Tibial artery (tissue), 4 donors: ENCODE measurements at regions not wholly inside any gene's neighbourhood (a gene's known extent, or its start where the extent isn't known, plus 50 kb on each side); places are given as distances from the start of the nearest gene placed in this dataset.

Source experiments
- DNase-seq, 2 donors: peaks; one replicate each; pipeline ENCODE4 v3.0.0-alpha.2; 2019
- H3K27ac ChIP-seq, 2 donors: fragments of 200-600 bp; sonication (generic) in 1 of 2; 1 replicate in 1 of 2; 2 replicates in 1 of 2; pipeline ENCODE4 v1.5.1; 2018 to 2019; ENCODE audit warnings: mild to moderate bottlenecking in 1 of 2
- H3K27me3 ChIP-seq, 2 donors: fragments of 200-600 bp; sonication (generic) in 1 of 2; one replicate each; pipeline versions ENCODE4 v1.5.1 to v1.6.0; 2016 to 2019
- H3K36me3 ChIP-seq, 3 donors: fragments of 200-600 bp; sonication (generic) in 2 of 3; one replicate each; pipeline ENCODE4 v1.5.1; 2016 to 2019; ENCODE audit warnings: mild to moderate bottlenecking in 2 of 3
- H3K4me1 ChIP-seq, 4 donors: fragments of 200-600 bp; sonication (generic) in 2 of 4; 1 replicate in 3 of 4; 2 replicates in 1 of 4; pipeline ENCODE4 v1.5.1; 2016 to 2019
- H3K4me3 ChIP-seq, 2 donors: fragments of 200-600 bp; sonication (generic) in 1 of 2; 1 replicate in 1 of 2; 2 replicates in 1 of 2; pipeline ENCODE4 v1.5.1; 2018 to 2019; ENCODE audit warnings: mild to moderate bottlenecking in 2 of 2
- H3K9me3 ChIP-seq, 3 donors: fragments of 200-600 bp; sonication (generic) in 1 of 3; one replicate each; pipeline ENCODE4 v1.5.1; 2016 to 2019
- intact Hi-C: fragments of 100-400 bp; cut with DNase I; formaldehyde crosslinking; loops from one replicate; pipeline ENCODE4 v1.15.0; 2023; ENCODE audit warnings: low total_unique reads
- TF ChIP-seq, protein P1 (sequence below), 2 experiments: fragments of 200-600 bp in 1 of 2; fragments of 450-650 bp in 1 of 2; IDR thresholded peaks; one replicate each; pipeline ENCODE4 v1.5.1; 2017 to 2019; ENCODE audit warnings: antibody characterized with exemption in 2 of 2, mild to moderate bottlenecking in 1 of 2, moderate library complexity in 1 of 2

DNA sequence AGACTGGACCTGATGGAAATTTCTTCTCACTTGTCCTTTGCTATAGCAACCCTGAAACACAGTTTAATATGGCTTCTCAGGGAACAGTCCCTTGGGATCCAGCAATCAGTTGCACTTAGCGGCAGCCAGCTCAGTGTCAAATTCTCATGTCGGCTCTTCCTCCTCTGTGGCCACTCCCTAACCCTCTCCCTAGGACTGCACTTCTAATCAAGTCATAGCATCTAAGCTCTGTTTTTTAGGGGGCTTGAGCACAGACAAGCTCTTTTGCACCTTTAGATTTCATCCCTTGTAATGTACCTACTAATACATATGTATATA is 250.5 kb upstream of the TLE3 start:
- TF ChIP-seq, protein P1, sequence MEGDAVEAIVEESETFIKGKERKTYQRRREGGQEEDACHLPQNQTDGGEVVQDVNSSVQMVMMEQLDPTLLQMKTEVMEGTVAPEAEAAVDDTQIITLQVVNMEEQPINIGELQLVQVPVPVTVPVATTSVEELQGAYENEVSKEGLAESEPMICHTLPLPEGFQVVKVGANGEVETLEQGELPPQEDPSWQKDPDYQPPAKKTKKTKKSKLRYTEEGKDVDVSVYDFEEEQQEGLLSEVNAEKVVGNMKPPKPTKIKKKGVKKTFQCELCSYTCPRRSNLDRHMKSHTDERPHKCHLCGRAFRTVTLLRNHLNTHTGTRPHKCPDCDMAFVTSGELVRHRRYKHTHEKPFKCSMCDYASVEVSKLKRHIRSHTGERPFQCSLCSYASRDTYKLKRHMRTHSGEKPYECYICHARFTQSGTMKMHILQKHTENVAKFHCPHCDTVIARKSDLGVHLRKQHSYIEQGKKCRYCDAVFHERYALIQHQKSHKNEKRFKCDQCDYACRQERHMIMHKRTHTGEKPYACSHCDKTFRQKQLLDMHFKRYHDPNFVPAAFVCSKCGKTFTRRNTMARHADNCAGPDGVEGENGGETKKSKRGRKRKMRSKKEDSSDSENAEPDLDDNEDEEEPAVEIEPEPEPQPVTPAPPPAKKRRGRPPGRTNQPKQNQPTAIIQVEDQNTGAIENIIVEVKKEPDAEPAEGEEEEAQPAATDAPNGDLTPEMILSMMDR (IDR thresholded peaks at IDR 0.05): no peak
- Histone ChIP-seq H3K4me3 (no peak overlapping the region), H3K4me1 (no peaks in the 10 kb centered on the region), H3K27me3 (peaks cover 0 to 6% of the 10 kb centered on the region in 2 donors), H3K36me3 (no peaks in the 10 kb centered on the region), H3K27ac (no peak overlapping the region), H3K9me3 (no peaks in the 10 kb centered on the region)
- DNase-seq: no peak
- intact Hi-C loops: no loop called here

DNA sequence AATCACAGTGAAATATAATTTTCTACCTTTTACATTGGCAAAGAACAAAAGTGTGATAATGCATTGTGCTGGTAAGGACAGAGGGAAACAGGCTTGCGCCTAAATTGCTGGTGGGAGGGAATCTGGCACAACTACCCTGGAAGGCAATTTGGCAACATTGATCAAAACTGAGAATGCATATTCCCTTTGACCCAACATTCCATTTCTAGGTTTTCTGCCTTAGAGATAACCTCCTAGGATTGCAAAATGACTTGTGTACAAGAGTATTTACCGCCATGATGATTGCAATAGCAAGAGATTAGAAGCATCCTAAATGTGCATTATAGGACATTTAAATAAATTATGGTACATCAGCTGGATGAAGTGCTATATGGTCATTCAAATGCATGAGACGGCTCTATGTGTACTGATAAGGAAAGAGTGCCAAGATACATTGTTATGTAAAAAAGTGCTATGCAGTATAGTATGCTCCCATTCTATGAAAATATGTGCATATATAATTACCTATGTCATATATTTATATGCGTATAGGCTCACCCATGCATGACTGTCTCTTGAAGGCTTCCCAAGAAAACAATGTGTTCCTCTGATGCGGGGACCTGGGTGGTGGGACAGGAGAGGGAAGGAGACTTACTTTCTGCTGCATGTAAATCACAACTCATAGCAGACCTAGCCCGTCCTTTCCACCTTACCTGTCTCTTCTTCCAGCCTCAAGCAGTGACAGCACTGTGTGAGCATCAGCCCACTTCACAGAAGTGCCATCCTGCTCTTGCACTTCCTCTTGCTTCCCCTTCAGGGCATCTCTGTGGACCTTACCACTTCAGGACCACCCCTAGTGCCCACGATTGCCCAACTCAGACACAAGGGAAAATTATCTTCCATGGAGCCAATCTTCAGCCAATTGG is 249.9 kb upstream of the TLE3 start:
- Histone ChIP-seq H3K36me3 (no peaks in the 10 kb centered on the region), H3K4me3 (no peak overlapping the region), H3K4me1 (no peaks in the 10 kb centered on the region), H3K27me3 (peaks cover 0 to 6% of the 10 kb centered on the region in 2 donors), H3K27ac (no peak overlapping the region), H3K9me3 (no peaks in the 10 kb centered on the region)
- TF ChIP-seq, protein P1 (IDR thresholded peaks at IDR 0.05): no peak
- intact Hi-C loops: no loop called here
- no peak for DNase-seq

DNA sequence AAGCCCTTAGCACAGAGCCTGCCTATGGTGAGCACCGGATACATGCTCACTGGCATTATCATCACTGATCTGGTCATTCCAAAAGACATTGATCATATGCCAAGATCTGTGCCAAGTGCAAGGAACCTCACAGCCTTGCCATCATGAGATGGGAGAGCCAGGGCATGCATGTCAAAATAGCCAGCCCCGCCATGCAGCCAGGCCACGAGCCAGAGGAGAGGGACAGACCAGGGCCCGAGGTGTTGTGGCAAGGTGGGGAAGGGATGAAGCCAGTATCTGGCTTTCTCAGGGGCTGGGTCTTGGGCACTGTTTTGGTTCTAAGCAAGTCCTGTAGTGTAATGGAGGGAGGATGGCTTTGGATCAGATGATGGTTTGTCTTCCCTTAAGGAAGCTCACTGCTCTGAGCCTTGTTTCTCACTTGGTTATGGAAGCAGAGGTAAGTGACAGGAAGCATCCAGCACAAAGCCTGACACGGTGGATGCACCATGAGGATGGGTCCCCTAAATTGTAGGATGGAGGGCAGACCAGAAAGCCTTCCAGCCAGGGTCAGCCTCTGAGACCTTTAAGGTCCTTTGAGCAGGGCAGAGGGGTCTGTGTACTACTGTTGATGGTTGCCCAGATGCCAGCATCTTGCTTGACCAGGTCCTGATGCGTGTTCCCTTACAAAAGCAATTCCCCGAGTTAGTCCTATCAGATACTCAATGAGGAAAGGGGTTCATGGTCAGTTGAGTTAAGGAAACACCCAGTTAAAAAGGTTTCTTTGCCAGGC is 247.7 kb upstream of the TLE3 start:
- Histone ChIP-seq H3K36me3 (no peaks in the 10 kb centered on the region), H3K9me3 (no peaks in the 10 kb centered on the region), H3K27me3 (peaks cover 0 to 6% of the 10 kb centered on the region in 2 donors), H3K4me3 (no peak overlapping the region), H3K27ac (no peak overlapping the region), H3K4me1 (no peaks in the 10 kb centered on the region)
- intact Hi-C loops: no loop called here
- TF ChIP-seq, protein P1 (IDR thresholded peaks at IDR 0.05): no peak
- DNase-seq: no peak

- no peak overlapping the region for H3K27ac ChIP-seq
- no peak for DNase-seq
- TF ChIP-seq, protein P1 (IDR thresholded peaks at IDR 0.05): no peak
Observed at GRCh38 chr15:70344666-70345065, 246.9 kb upstream of the TLE3 start.

DNA sequence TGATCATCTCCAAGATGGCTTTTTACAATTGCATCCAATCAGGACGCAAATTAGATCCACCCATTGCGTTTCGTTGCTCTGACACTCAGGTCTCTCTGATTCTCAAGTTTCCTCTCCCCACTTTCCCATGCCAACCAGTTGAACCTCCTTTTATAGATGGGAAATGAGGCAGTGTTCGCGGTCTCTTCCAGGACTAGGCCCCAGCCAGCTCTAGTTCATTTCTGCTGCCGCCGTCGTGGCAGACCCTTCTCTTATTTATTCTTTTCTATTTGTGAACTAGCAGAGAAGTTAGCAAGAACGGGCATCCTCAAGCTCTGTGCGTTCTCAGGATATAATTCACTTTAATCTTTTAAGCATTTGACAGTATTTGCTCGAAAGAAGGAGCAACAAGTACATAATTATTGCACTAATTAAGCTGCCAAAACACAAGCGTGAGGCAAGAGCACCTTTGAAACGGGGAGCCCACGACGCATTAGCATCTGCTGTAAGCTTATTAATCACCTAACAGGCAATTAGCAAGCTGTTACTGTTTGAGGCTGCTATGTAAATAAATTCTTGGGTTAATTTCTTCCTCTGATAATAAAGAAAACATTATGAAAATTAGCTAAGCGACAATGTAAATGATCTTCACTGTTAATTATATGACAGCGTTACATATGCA is 246.4 kb upstream of the TLE3 start:
- no peaks in the 10 kb centered on the region for H3K36me3 ChIP-seq
- H3K27ac ChIP-seq: no peak overlapping the region
- H3K4me1 ChIP-seq: no peaks in the 10 kb centered on the region
- DNase-seq: no peak
- H3K9me3 ChIP-seq: no peaks in the 10 kb centered on the region
- intact Hi-C loops: no loop called here
- TF ChIP-seq, protein P1 (IDR thresholded peaks at IDR 0.05): no peak
- H3K27me3 ChIP-seq: peaks cover 0 to under 1% of the 10 kb centered on the region in 2 donors
- H3K4me3 ChIP-seq: no peak overlapping the region

More at GRCh38 chr15:70344666-70345065, 246.9 kb upstream of the TLE3 start:
- Histone ChIP-seq H3K4me1 (no peaks in the 10 kb centered on the region), H3K36me3 (no peaks in the 10 kb centered on the region), H3K4me3 (no peak overlapping the region), H3K27me3 (peaks cover 0 to 6% of the 10 kb centered on the region in 2 donors), H3K9me3 (no peaks in the 10 kb centered on the region)
- intact Hi-C loops: no loop called here
